ENCODE measurements at regions not wholly inside any gene's neighbourhood (a gene's known extent, or its start where the extent isn't known, plus 50 kb on each side); places are given as distances from the start of the nearest gene placed in this dataset.

DNA sequence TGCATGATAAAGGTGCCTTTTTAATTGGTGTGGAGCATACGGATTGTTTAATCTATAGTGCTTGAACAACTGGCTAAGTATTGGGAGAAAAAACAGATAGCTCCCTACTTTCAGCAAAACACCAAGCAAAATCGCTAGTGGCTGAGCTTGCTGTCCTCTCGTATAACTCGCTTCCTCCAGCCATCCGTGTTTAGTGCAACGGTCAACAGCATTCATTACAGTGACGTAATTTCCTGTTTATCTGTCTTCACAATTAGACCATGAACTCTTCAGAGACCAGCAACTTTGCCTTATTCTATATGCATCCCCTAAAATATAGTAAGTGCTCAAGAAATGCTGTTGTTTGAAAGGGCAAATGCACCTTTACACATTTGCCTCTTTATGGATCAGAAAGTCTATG is 511.9 kb downstream of the HAPSTR1 start:
- no peaks in the 10 kb centered on the region for H4K20me1 ChIP-seq (ENCODE audit: insufficient read depth, low read length)
- H2AFZ ChIP-seq (ENCODE audit: low read depth, low read length) = no peak overlapping the region
- H3K4me2 ChIP-seq (ENCODE audit: insufficient read depth, low read length) = no peak overlapping the region
- H3K4me1 ChIP-seq (ENCODE audit: insufficient read depth, low read length) = no peaks in the 10 kb centered on the region
- no peak overlapping the region for H3K9ac ChIP-seq (ENCODE audit: low read depth, low read length)
- no peaks in the 10 kb centered on the region for H3K9me3 ChIP-seq (ENCODE audit: insufficient read depth, low read length, severe bottlenecking)
- H3K27ac ChIP-seq (ENCODE audit: low read length) = no peak overlapping the region
- no peaks in the 10 kb centered on the region for H3K79me2 ChIP-seq (ENCODE audit: insufficient read depth, low read length)
- peaks cover 9% of the 10 kb centered on the region for H3K27me3 ChIP-seq (ENCODE audit: insufficient read depth, low read length, poor library complexity)
- no peaks in the 10 kb centered on the region for H3K36me3 ChIP-seq (ENCODE audit: insufficient read depth, low read length)
- DNase-seq (no peak), ATAC-seq (ENCODE audit: insufficient read depth, low read depth) (no peak)
- H3K4me3 ChIP-seq (ENCODE audit: low read depth in 1 of 2, low read length in 2 of 2) = no peak overlapping the region
- no peak for TF ChIP-seq EZH2 (IDR thresholded peaks at IDR 0.05; ENCODE audit: borderline replicate concordance, low read depth, low read length, severe bottlenecking)
- TF ChIP-seq, protein P1, sequence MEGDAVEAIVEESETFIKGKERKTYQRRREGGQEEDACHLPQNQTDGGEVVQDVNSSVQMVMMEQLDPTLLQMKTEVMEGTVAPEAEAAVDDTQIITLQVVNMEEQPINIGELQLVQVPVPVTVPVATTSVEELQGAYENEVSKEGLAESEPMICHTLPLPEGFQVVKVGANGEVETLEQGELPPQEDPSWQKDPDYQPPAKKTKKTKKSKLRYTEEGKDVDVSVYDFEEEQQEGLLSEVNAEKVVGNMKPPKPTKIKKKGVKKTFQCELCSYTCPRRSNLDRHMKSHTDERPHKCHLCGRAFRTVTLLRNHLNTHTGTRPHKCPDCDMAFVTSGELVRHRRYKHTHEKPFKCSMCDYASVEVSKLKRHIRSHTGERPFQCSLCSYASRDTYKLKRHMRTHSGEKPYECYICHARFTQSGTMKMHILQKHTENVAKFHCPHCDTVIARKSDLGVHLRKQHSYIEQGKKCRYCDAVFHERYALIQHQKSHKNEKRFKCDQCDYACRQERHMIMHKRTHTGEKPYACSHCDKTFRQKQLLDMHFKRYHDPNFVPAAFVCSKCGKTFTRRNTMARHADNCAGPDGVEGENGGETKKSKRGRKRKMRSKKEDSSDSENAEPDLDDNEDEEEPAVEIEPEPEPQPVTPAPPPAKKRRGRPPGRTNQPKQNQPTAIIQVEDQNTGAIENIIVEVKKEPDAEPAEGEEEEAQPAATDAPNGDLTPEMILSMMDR (IDR thresholded peaks at IDR 0.05; ENCODE audit: borderline replicate concordance, extremely low read depth, low read length, poor library complexity, severe bottlenecking) = no peak

DNA sequence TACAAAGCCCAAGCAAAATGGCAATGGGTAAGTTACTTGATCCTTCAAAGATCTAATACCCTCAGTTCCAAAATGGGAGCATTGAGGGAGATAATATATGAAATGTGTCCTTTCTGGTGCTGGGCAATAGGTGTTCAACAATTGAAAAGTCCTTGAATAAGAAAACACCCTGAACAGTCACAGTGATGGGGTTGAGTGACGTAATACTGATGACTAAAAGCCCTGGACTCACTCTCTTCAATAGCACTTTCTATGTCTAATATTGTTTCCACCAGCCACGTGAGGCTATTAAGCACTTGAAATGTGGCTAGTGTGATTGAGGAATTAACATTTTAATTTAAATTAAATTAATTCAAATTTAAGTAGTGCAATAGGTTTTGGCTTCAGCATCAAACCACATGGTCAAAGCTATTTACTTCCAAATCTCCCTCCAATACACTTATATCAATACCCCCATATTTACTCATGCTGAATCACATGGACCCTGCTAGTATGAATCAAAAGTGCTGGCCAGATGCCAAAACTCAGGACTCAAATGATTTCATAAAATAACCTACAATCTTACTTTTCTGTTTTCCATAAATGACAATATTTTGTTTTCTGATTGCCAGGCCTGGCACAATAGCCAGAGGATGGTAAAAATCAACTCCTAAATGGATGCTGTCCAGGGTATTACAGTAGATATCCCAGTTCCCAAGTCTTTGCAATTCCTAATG is 516.2 kb downstream of the HAPSTR1 start:
- Histone ChIP-seq H3K4me3 (ENCODE audit: low read depth in 1 of 2, low read length in 2 of 2) (no peak overlapping the region), H3K4me1 (ENCODE audit: insufficient read depth, low read length) (no peaks in the 10 kb centered on the region), H3K4me2 (ENCODE audit: insufficient read depth, low read length) (no peak overlapping the region), H3K36me3 (ENCODE audit: insufficient read depth, low read length) (no peaks in the 10 kb centered on the region), H3K79me2 (ENCODE audit: insufficient read depth, low read length) (no peaks in the 10 kb centered on the region), H2AFZ (ENCODE audit: low read depth, low read length) (no peak overlapping the region), H3K9ac (ENCODE audit: low read depth, low read length) (no peak overlapping the region), H3K27me3 (ENCODE audit: insufficient read depth, low read length, poor library complexity) (peaks cover 4% of the 10 kb centered on the region), H3K9me3 (ENCODE audit: insufficient read depth, low read length, severe bottlenecking) (no peaks in the 10 kb centered on the region), H4K20me1 (ENCODE audit: insufficient read depth, low read length) (no peaks in the 10 kb centered on the region), H3K27ac (ENCODE audit: low read length) (no peak overlapping the region)
- TF ChIP-seq, protein P1 (IDR thresholded peaks at IDR 0.05; ENCODE audit: borderline replicate concordance, extremely low read depth, low read length, poor library complexity, severe bottlenecking) = no peak
- no peak for TF ChIP-seq EZH2 (IDR thresholded peaks at IDR 0.05; ENCODE audit: borderline replicate concordance, low read depth, low read length, severe bottlenecking)
- ATAC-seq (ENCODE audit: insufficient read depth, low read depth) (no peak), DNase-seq (no peak)

DNA sequence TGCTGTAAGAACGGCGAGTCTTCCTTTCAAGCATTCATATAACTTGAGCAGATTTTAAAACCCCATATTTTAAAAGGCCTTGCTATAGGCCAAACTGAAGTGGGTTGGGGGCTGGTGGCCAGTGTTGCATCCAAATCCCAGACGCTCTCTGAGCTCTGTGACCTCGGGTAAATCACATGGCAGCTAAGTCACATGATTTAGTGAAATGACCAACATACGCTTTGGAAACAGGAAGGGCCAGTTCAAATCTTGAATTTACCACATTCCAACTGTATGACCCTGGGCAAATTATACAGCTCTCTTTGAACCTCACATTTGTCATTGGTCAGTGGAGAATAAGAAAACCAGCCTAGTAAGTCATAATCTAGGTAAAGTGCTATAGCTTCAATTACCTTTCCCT is 519.3 kb downstream of the HAPSTR1 start:
- DNase-seq (no peak), ATAC-seq (ENCODE audit: insufficient read depth, low read depth) (no peak)
- Histone ChIP-seq H3K27me3 (ENCODE audit: insufficient read depth, low read length, poor library complexity) (no peaks in the 10 kb centered on the region), H3K79me2 (ENCODE audit: insufficient read depth, low read length) (no peaks in the 10 kb centered on the region), H3K36me3 (ENCODE audit: insufficient read depth, low read length) (no peaks in the 10 kb centered on the region), H3K9me3 (ENCODE audit: insufficient read depth, low read length, severe bottlenecking) (no peaks in the 10 kb centered on the region), H3K4me1 (ENCODE audit: insufficient read depth, low read length) (no peaks in the 10 kb centered on the region), H3K4me2 (ENCODE audit: insufficient read depth, low read length) (no peak overlapping the region), H3K9ac (ENCODE audit: low read depth, low read length) (no peak overlapping the region), H2AFZ (ENCODE audit: low read depth, low read length) (no peak overlapping the region), H3K27ac (ENCODE audit: low read length) (no peak overlapping the region), H3K4me3 (ENCODE audit: low read depth in 1 of 2, low read length in 2 of 2) (no peak overlapping the region), H4K20me1 (ENCODE audit: insufficient read depth, low read length) (no peaks in the 10 kb centered on the region)
- no peak for TF ChIP-seq EZH2 (IDR thresholded peaks at IDR 0.05; ENCODE audit: borderline replicate concordance, low read depth, low read length, severe bottlenecking)
- TF ChIP-seq, protein P1 (IDR thresholded peaks at IDR 0.05; ENCODE audit: borderline replicate concordance, extremely low read depth, low read length, poor library complexity, severe bottlenecking) = no peak

Measured in DND-41 (cell line).